Keratinocyte (primary cell): ENCODE measurements at regions not wholly inside any gene's neighbourhood (a gene's known extent, or its start where the extent isn't known, plus 50 kb on each side); places are given as distances from the start of the nearest gene placed in this dataset.

Source experiments
- DNase-seq: peaks from one replicate; pipeline ENCODE4 v3.0.0-alpha.2; 2011; ENCODE audit warnings: low read depth, missing footprints, low spot score
- FAIRE-seq: peaks from 2 replicates; lab custom pipeline; 2011; peaks lifted over from hg19 to GRCh38; lab: Jason Lieb, UNC
- H2AFZ ChIP-seq: 2 replicates; pipeline ENCODE4 v1.6.0; 2012; ENCODE audit warnings: low read length, control low read depth, inconsistent platforms; ENCODE audit not compliant: control insufficient read depth
- H3K27ac ChIP-seq: 2 replicates; pipeline ENCODE4 v1.5.1; 2011; ENCODE audit warnings: low read length; ENCODE audit not compliant: control insufficient read depth, insufficient read depth
- H3K27me3 ChIP-seq: 3 replicates; pipeline ENCODE4 v1.6.0; 2011; ENCODE audit warnings: low read length; ENCODE audit not compliant: control insufficient read depth, insufficient read depth; ENCODE audit errors: extremely low read depth
- H3K36me3 ChIP-seq, 2 experiments: 2 replicates in 1 of 2; 3 replicates in 1 of 2; pipeline ENCODE4 v1.5.1; 2011; ENCODE audit warnings: low read length in 2 of 2, mild to moderate bottlenecking in 1 of 2; ENCODE audit not compliant: control insufficient read depth in 2 of 2, insufficient read depth in 2 of 2; ENCODE audit errors: extremely low read depth in 1 of 2
- H3K4me1 ChIP-seq: 3 replicates; pipeline ENCODE4 v1.5.1; 2011; ENCODE audit warnings: low read length; ENCODE audit not compliant: control insufficient read depth, insufficient read depth; ENCODE audit errors: extremely low read depth
- H3K4me2 ChIP-seq: 3 replicates; pipeline ENCODE4 v1.6.0; 2011; ENCODE audit warnings: low read depth, low read length; ENCODE audit not compliant: control insufficient read depth, insufficient read depth; ENCODE audit errors: extremely low read depth
- H3K4me3 ChIP-seq, 3 experiments: fragments of 200-600 bp in 1 of 3; sonication (generic) in 1 of 3; 2 replicates in 2 of 3; 3 replicates in 1 of 3; pipeline ENCODE4 v1.5.1; 2011 to 2016; ENCODE audit warnings: low read length in 3 of 3, mild to moderate bottlenecking in 3 of 3, control low read depth in 2 of 3, inconsistent platforms in 1 of 3, low read depth in 1 of 3, mixed read lengths in 1 of 3, mixed run types in 1 of 3, moderate library complexity in 1 of 3; ENCODE audit not compliant: control insufficient read depth in 2 of 3, insufficient read depth in 2 of 3; ENCODE audit errors: extremely low read depth in 1 of 3
- H3K79me2 ChIP-seq: 2 replicates; pipeline ENCODE4 v1.6.0; 2012; ENCODE audit warnings: low read length; ENCODE audit not compliant: control insufficient read depth, insufficient read depth
- H3K9ac ChIP-seq: 3 replicates; pipeline ENCODE4 v1.6.0; 2011; ENCODE audit warnings: low read length; ENCODE audit not compliant: control insufficient read depth, insufficient read depth; ENCODE audit errors: extremely low read depth
- H3K9me1 ChIP-seq: 3 replicates; pipeline ENCODE4 v1.6.0; 2011; ENCODE audit warnings: low read length; ENCODE audit not compliant: control insufficient read depth, insufficient read depth; ENCODE audit errors: extremely low read depth
- H3K9me3 ChIP-seq: 2 replicates; pipeline ENCODE4 v1.5.1; 2012; ENCODE audit warnings: low read depth, low read length; ENCODE audit not compliant: control insufficient read depth
- H4K20me1 ChIP-seq: 3 replicates; pipeline ENCODE4 v1.6.0; 2011; ENCODE audit warnings: low read length; ENCODE audit not compliant: control insufficient read depth, insufficient read depth; ENCODE audit errors: extremely low read depth
- EZH2 ChIP-seq: IDR thresholded peaks from one replicate; pipeline ENCODE4 v1.6.1; 2012; ENCODE audit warnings: inconsistent platforms, mild to moderate bottlenecking, low read length, moderate library complexity
- dilution Hi-C: fragments of 300-500 bp; cut with MboI; formaldehyde crosslinking; loops from one replicate; pipeline ENCODE4 v1.7.0; 2020; ENCODE audit warnings: low sequenced_read_pairs; ENCODE audit not compliant: extremely low pct_ligation_motif_present
- TF ChIP-seq, protein P1 (sequence below), 3 experiments: IDR thresholded peaks in 1 of 3; conservative IDR thresholded peaks in 1 of 3; optimal IDR thresholded peaks in 1 of 3; 2 replicates in 2 of 3; 3 replicates in 1 of 3; pipeline versions ENCODE3 to v1.5.1; 2011; ENCODE audit warnings: low read length in 3 of 3, mild to moderate bottlenecking in 3 of 3, moderate library complexity in 2 of 3, control low read depth in 1 of 3, inconsistent platforms in 1 of 3; ENCODE audit not compliant: insufficient read depth in 2 of 3; ENCODE audit errors: extremely low read depth in 1 of 3

DNA sequence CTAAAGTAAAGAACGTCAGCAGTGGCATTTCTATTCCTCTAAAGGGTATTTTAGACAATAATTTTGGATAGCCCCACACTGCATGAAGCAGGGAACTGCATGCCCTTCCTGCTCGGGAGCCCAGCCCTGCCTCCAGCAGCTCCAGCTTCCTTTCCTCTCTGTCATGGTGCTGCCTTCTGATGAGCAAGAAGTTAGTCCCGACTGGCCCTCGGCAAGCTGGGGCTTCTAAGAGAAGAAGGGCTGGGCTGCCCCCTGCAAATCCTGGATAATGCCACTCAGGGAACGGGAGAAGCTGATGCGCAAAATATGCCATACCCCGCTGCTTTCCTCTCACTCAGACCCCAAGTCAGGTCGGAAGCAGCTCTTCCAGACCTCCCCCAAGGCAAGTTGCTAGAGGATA lies 296.4 kb downstream of the ETS1 start:
- H3K79me2 ChIP-seq = no peaks in the 10 kb centered on the region
- H3K9ac ChIP-seq = no peak overlapping the region
- no peaks in the 10 kb centered on the region for H4K20me1 ChIP-seq
- dilution Hi-C loops = no loop called here
- H3K36me3 ChIP-seq = no peaks in the 10 kb centered on the region
- H3K27me3 ChIP-seq = no peaks in the 10 kb centered on the region
- H3K9me1 ChIP-seq = no peaks in the 10 kb centered on the region
- no peaks in the 10 kb centered on the region for H3K9me3 ChIP-seq
- H2AFZ ChIP-seq = no peak overlapping the region
- no peak overlapping the region for H3K4me2 ChIP-seq
- H3K27ac ChIP-seq = no peak overlapping the region
- no peak overlapping the region for H3K4me3 ChIP-seq
- no peak for DNase-seq
- no peaks in the 10 kb centered on the region for H3K4me1 ChIP-seq
- TF ChIP-seq EZH2 = no peak
- TF ChIP-seq, protein P1, sequence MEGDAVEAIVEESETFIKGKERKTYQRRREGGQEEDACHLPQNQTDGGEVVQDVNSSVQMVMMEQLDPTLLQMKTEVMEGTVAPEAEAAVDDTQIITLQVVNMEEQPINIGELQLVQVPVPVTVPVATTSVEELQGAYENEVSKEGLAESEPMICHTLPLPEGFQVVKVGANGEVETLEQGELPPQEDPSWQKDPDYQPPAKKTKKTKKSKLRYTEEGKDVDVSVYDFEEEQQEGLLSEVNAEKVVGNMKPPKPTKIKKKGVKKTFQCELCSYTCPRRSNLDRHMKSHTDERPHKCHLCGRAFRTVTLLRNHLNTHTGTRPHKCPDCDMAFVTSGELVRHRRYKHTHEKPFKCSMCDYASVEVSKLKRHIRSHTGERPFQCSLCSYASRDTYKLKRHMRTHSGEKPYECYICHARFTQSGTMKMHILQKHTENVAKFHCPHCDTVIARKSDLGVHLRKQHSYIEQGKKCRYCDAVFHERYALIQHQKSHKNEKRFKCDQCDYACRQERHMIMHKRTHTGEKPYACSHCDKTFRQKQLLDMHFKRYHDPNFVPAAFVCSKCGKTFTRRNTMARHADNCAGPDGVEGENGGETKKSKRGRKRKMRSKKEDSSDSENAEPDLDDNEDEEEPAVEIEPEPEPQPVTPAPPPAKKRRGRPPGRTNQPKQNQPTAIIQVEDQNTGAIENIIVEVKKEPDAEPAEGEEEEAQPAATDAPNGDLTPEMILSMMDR (optimal IDR thresholded peaks at IDR 0.05 in 1 of 3, IDR thresholded peaks at IDR 0.05 in 1 of 3, conservative IDR thresholded peaks at IDR 0.05 in 1 of 3; ENCODE audit: extremely low read depth in 1 of 3, insufficient read depth in 2 of 3, low read length in 3 of 3) = no peak
- FAIRE-seq = no peak

DNA sequence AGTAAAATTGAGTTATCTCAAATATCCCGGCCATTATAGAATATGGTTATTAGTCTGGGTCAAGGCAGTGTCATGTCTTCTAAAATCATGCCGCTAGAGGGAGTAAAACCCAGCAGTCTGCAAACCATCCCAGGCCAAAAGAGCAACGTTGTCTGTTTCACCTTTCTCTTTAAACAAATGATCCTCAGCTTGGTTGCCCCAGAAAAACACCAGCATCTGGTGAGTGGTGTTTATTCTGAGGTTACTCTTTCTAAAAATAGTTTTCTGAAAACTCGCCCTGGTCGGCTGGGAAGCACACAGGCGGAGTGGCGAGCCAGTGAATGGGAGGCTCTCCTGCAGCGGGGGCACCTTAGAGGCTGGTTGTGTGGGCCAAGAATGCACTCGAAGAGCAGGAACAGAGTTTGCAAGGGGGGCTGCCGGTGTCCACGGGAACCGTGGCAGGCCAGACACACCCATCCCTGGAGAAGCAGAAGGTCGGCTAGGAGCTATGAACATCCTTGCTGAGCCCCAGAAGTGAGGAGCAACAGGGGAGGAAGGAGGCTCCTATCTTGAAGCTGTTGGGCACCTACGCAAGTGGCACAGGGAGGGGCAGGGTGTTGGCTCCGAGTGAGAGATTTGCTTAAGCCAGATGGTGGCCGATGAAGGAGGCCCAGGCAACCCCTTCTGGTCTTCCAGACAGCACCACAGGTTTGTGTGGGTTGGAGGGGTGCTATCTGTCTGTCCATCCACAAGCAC lies 297.1 kb downstream of the ETS1 start:
- no peaks in the 10 kb centered on the region for H3K27me3 ChIP-seq
- no peaks in the 10 kb centered on the region for H3K9me3 ChIP-seq
- peak overlapping the region; percentile 43 for H2AFZ ChIP-seq
- H4K20me1 ChIP-seq = no peaks in the 10 kb centered on the region
- H3K9ac ChIP-seq = no peak overlapping the region
- dilution Hi-C loops = no loop called here
- TF ChIP-seq, protein P1 (optimal IDR thresholded peaks at IDR 0.05 in 1 of 3, IDR thresholded peaks at IDR 0.05 in 1 of 3, conservative IDR thresholded peaks at IDR 0.05 in 1 of 3; ENCODE audit: extremely low read depth in 1 of 3, insufficient read depth in 2 of 3, low read length in 3 of 3) = peak; percentile 73 to 78 (median 73)
- TF ChIP-seq EZH2 = no peak
- peak; percentile 78 for FAIRE-seq
- H3K36me3 ChIP-seq = no peaks in the 10 kb centered on the region
- no peaks in the 10 kb centered on the region for H3K79me2 ChIP-seq
- no peaks in the 10 kb centered on the region for H3K4me1 ChIP-seq
- no peaks in the 10 kb centered on the region for H3K9me1 ChIP-seq
- H3K4me2 ChIP-seq = no peak overlapping the region
- H3K4me3 ChIP-seq = no peak overlapping the region
- no peak overlapping the region for H3K27ac ChIP-seq
- no peak for DNase-seq
